ENCODE measurements at regions not wholly inside any gene's neighbourhood (a gene's known extent, or its start where the extent isn't known, plus 50 kb on each side); places are given as distances from the start of the nearest gene placed in this dataset.

GRCh38 chr4:20302336-20302735, 50.6 kb downstream of the SLIT2 start:
- H3K4me3 ChIP-seq (ENCODE audit: low read depth, low read length) = no peak overlapping the region
- TF ChIP-seq CTCF (IDR thresholded peaks at IDR 0.05; ENCODE audit: low read depth, low read length) = no peak

GRCh38 chr4:20305976-20306375, 54.3 kb downstream of the SLIT2 start:
- no peak overlapping the region for H3K4me3 ChIP-seq (ENCODE audit: low read depth, low read length)
- no peak for TF ChIP-seq CTCF (IDR thresholded peaks at IDR 0.05; ENCODE audit: low read depth, low read length)

- no peak overlapping the region for H3K4me3 ChIP-seq (ENCODE audit: low read depth, low read length)
- no peak for TF ChIP-seq CTCF (IDR thresholded peaks at IDR 0.05; ENCODE audit: low read depth, low read length)
Observed at GRCh38 chr4:20311856-20312255, 60.2 kb downstream of the SLIT2 start.

- no peak overlapping the region for H3K4me3 ChIP-seq (ENCODE audit: low read depth, low read length)
- TF ChIP-seq CTCF (IDR thresholded peaks at IDR 0.05; ENCODE audit: low read depth, low read length) = no peak
Observed at GRCh38 chr4:20313237-20314030, 61.7 kb downstream of the SLIT2 start.

- H3K4me3 ChIP-seq (ENCODE audit: low read depth, low read length) = no peak overlapping the region
- TF ChIP-seq CTCF (IDR thresholded peaks at IDR 0.05; ENCODE audit: low read depth, low read length) = no peak
Observed at GRCh38 chr4:20317424-20317985, 65.8 kb downstream of the SLIT2 start.

GRCh38 chr4:20318001-20318908, 66.5 kb downstream of the SLIT2 start:
- TF ChIP-seq CTCF (IDR thresholded peaks at IDR 0.05; ENCODE audit: low read depth, low read length) = no peak

More at GRCh38 chr4:20318001-20318908, 66.5 kb downstream of the SLIT2 start:
- no peak overlapping the region for H3K4me3 ChIP-seq (ENCODE audit: low read depth, low read length)
